Fibroblast of lung (primary cell): ENCODE measurements at regions not wholly inside any gene's neighbourhood (a gene's known extent, or its start where the extent isn't known, plus 50 kb on each side); places are given as distances from the start of the nearest gene placed in this dataset.

Experiments
- DNase-seq, 2 donors: peaks; one replicate each; pipeline versions ENCODE4 v3.0.0 to v3.0.0-alpha.2; 2010; ENCODE audit warnings: low read depth in 2 of 2
- H2AFZ ChIP-seq: 2 replicates; pipeline ENCODE4 v1.5.1; 2012; ENCODE audit warnings: low read length, control low read depth, inconsistent platforms
- H3K27ac ChIP-seq: 2 replicates; pipeline ENCODE4 v1.5.1; 2011; ENCODE audit warnings: low read length, control low read depth; ENCODE audit not compliant: insufficient read depth
- H3K27me3 ChIP-seq: 2 replicates; pipeline ENCODE4 v1.5.1; 2011; ENCODE audit warnings: mild to moderate bottlenecking, low read length; ENCODE audit not compliant: control insufficient read depth, insufficient read depth
- H3K36me3 ChIP-seq: 2 replicates; pipeline ENCODE4 v1.5.1; 2011; ENCODE audit warnings: low read length; ENCODE audit not compliant: control insufficient read depth, insufficient read depth
- H3K4me1 ChIP-seq: 2 replicates; pipeline ENCODE4 v1.5.1; 2011; ENCODE audit warnings: low read length; ENCODE audit not compliant: control insufficient read depth, insufficient read depth; ENCODE audit errors: extremely low read depth
- H3K4me2 ChIP-seq: 2 replicates; pipeline ENCODE4 v1.5.1; 2011; ENCODE audit warnings: low read length, control low read depth; ENCODE audit not compliant: insufficient read depth; ENCODE audit errors: extremely low read depth
- H3K4me3 ChIP-seq, 4 experiments: fragments of 200-600 bp in 1 of 4; sonication (generic) in 1 of 4; replicated peaks in 1 of 4; 2 replicates each; pipeline ENCODE4 v1.5.1; 2011 to 2016; ENCODE audit warnings: low read length in 4 of 4, low read depth in 3 of 4, mild to moderate bottlenecking in 3 of 4, control low read depth in 2 of 4, inconsistent platforms in 1 of 4, mixed read lengths in 1 of 4; ENCODE audit not compliant: insufficient read depth in 1 of 4; ENCODE audit errors: control extremely low read depth in 1 of 4
- H3K79me2 ChIP-seq: 2 replicates; pipeline ENCODE4 v1.5.1; 2012; ENCODE audit warnings: mild to moderate bottlenecking, low read length, inconsistent platforms; ENCODE audit not compliant: control insufficient read depth, insufficient read depth
- H3K9ac ChIP-seq: 2 replicates; pipeline ENCODE4 v1.5.1; 2011; ENCODE audit warnings: mild to moderate bottlenecking, low read length, control low read depth; ENCODE audit not compliant: insufficient read depth
- H3K9me3 ChIP-seq: 2 replicates; pipeline ENCODE4 v1.5.1; 2012; ENCODE audit warnings: low read depth, low read length; ENCODE audit not compliant: control insufficient read depth, insufficient read depth
- H4K20me1 ChIP-seq: 2 replicates; pipeline ENCODE4 v1.5.1; 2011; ENCODE audit warnings: low read length; ENCODE audit not compliant: control insufficient read depth, insufficient read depth; ENCODE audit errors: extremely low read depth
- CTCF ChIP-seq, 2 donors: IDR thresholded peaks in 1 of 2; conservative IDR thresholded peaks in 1 of 2; 1 replicate in 1 of 2; 2 replicates in 1 of 2; pipeline ENCODE4 v1.5.1; 2011 to 2012; ENCODE audit warnings: low read length in 2 of 2, control low read depth in 1 of 2, inconsistent platforms in 1 of 2, low read depth in 1 of 2, mild to moderate bottlenecking in 1 of 2
- EZH2 ChIP-seq: IDR thresholded peaks from 2 replicates; pipeline ENCODE4 v1.5.1; 2012; ENCODE audit warnings: low read length, control low read depth, mild to moderate bottlenecking; ENCODE audit errors: missing control alignments

- no peak overlapping the region for H2AFZ ChIP-seq
- no peak overlapping the region for H3K27ac ChIP-seq
- no peaks in the 10 kb centered on the region for H3K79me2 ChIP-seq
- no peaks in the 10 kb centered on the region for H3K36me3 ChIP-seq
- DNase-seq: no peak
- no peak overlapping the region for H3K9ac ChIP-seq
- H3K27me3 ChIP-seq: no peaks in the 10 kb centered on the region
- H4K20me1 ChIP-seq: no peaks in the 10 kb centered on the region
- H3K4me2 ChIP-seq: no peak overlapping the region
- no peak for TF ChIP-seq EZH2
- no peak for TF ChIP-seq CTCF (conservative IDR thresholded peaks at IDR 0.05 in 1 of 2, IDR thresholded peaks at IDR 0.05 in 1 of 2; ENCODE audit: low read depth in 1 of 2, low read length in 2 of 2)
- no peaks in the 10 kb centered on the region for H3K9me3 ChIP-seq
- H3K4me3 ChIP-seq: no peak overlapping the region
- H3K4me1 ChIP-seq: no peaks in the 10 kb centered on the region
Measured at GRCh38 chr6:137998461-137999019, 108.7 kb downstream of the PERP start.

- Histone ChIP-seq H3K9ac (no peak overlapping the region), H3K27me3 (no peaks in the 10 kb centered on the region), H2AFZ (no peak overlapping the region), H3K4me3 (no peak overlapping the region), H3K4me2 (no peak overlapping the region), H3K27ac (no peak overlapping the region), H4K20me1 (no peaks in the 10 kb centered on the region), H3K4me1 (no peaks in the 10 kb centered on the region), H3K36me3 (no peaks in the 10 kb centered on the region), H3K9me3 (no peaks in the 10 kb centered on the region), H3K79me2 (no peaks in the 10 kb centered on the region)
- DNase-seq: no peak
- no peak for TF ChIP-seq EZH2
- TF ChIP-seq CTCF (conservative IDR thresholded peaks at IDR 0.05 in 1 of 2, IDR thresholded peaks at IDR 0.05 in 1 of 2; ENCODE audit: low read depth in 1 of 2, low read length in 2 of 2): no peak
Measured at GRCh38 chr6:137999815-138000214, 107.4 kb downstream of the PERP start.

GRCh38 chr6:138000941-138001340 lies 106.3 kb downstream of the PERP start:
- no peak overlapping the region for H3K27ac ChIP-seq
- no peak for TF ChIP-seq CTCF (conservative IDR thresholded peaks at IDR 0.05 in 1 of 2, IDR thresholded peaks at IDR 0.05 in 1 of 2; ENCODE audit: low read depth in 1 of 2, low read length in 2 of 2)
- no peak overlapping the region for H3K4me2 ChIP-seq
- H3K9ac ChIP-seq: no peak overlapping the region
- H3K4me1 ChIP-seq: no peaks in the 10 kb centered on the region
- H3K79me2 ChIP-seq: no peaks in the 10 kb centered on the region
- H3K36me3 ChIP-seq: no peaks in the 10 kb centered on the region
- H3K27me3 ChIP-seq: no peaks in the 10 kb centered on the region
- no peak overlapping the region for H3K4me3 ChIP-seq
- no peak for DNase-seq
- H2AFZ ChIP-seq: no peak overlapping the region
- no peaks in the 10 kb centered on the region for H3K9me3 ChIP-seq
- H4K20me1 ChIP-seq: no peaks in the 10 kb centered on the region
